HG02885 (cell line): ENCODE measurements at regions not wholly inside any gene's neighbourhood (a gene's known extent, or its start where the extent isn't known, plus 50 kb on each side); places are given as distances from the start of the nearest gene placed in this dataset.

ENCODE experiments used
- ATAC-seq: cut with Tn5 transposase; IDR thresholded peaks from one replicate; pipeline ENCODE4 v1.9.1; 2021; ENCODE audit warnings: mild to moderate bottlenecking; ENCODE audit not compliant: unreplicated experiment, poor library complexity

DNA sequence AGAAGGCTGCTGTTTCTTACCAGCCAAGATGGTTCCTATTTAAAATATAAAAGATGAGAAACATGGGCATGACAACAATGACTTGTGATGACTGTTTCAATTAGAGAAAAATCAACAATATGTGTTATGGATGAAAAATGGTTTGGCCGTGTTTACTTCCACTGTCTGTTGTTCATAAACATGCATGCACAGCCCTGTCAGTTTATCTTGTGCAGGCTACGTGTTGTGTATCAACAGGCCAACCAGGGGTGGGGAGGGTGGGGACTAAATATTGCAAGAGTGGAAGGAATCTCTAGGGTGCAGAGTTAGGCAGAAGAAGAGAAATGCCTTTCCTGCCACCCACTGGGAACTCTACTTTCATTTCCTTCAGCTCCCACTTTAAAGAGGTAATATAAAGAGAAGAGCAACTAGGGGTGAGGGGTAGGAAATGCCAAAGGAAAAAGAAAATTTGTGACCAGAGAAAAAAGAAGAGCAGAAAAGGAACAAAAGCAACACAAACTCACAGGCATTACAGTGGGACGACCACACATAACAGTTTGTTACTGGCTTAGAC lies 116.8 kb upstream of the MEIS1 start:
- no peak for ATAC-seq

DNA sequence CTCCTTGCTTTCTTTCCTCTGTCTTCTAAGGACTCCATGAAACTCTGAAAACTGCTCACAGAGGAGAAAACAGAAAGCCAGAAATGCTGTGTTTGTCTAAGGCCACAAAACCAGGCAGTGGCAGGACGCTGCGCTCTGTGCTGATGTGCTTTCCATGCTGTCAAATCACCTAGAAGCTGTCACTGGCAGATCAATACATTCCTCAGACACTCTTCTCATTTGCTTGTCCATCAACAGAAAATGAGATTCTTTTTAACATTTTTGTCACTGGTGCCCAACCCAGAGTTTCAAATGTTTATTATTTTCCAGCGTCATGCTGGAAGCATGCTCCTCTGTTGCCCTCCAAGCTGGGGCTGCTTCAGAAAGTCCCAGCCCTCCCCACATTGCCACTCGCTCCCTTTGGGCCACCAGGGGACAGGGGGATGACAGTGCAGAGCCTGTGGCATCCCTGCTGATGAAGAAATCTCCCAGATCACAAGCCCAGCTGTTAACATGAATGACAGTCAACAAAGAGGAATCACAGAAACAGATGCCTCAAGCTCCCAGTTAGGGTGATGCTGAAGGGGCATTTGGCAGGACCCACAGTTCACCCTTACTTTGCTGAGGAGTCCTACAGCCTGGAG lies 117.5 kb upstream of the MEIS1 start:
- no peak for ATAC-seq

DNA sequence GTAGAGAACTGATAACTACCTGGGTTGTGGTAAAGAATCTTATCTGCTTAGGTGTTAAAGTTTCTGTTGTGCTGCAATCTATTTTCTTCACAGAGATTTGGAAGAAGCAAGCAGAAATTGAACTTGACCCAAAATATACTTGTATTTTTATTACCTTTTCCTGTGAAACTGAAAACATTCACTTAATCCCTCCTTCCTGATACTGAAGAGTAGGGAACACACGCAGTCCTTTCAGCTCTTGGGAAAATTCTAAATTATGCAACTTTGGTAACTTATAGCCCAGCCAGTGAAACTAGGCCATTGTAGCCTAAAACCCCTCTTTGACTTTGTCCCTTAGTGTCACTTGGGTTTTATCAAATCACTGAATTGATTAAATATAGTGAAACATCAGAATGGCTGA lies 128.4 kb upstream of the MEIS1 start:
- no peak for ATAC-seq

DNA sequence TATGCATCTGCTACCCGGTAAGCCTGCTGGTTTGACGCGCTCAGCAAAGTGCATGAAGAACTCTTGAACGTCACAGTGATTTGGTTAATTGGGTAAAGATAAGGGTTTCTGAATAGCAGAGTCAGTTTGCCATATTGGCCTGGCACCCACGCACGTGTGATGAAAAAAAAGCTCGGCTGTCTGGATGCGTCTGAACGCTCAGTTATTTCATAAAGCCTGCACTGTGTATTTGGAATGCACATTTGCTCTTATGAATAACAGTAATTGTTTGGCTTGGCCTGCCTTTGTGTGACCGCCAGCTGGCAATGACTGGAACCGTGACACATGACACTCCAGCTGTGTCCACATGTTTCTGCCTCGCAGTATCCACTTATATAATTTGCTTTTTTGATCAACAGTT lies 129.2 kb upstream of the MEIS1 start:
- no peak for ATAC-seq

DNA sequence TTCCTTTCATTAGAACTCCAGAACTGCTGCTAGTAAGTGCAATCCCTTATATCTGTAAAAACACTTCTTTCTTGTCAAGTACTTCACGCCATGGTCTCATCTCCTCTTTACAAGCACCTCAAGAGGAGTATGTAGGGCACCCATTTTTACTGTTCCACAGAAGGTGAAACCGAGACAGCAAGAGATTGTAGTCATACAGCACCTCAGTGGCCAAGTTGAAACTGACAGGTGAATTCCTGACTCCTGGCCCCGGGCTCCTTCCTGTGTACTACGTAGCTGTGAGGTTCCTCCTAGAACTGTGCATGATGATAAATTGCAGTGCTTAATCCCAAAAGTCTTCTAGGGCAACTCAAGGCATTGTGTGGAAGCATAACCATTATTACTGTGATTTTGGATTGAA lies 131.5 kb upstream of the MEIS1 start:
- peak; percentile 55 for ATAC-seq

DNA sequence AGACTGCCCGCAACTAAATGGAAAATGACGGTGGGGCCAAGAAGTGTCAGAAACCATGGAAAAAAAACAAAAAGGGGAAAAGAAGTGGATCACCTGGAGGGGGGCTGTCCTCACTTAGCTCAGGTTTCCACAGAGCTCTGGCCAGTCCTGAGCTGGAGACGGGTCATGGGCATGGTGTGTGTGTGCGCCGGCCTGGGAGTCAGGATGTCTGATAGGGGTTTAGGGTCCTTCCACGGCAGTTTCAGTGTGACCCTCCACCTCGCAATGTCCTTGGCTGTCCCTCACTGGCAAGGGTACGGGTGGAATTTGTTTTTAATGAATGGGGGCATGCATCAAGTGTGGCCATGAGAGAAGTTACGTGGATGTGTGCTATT lies 133.2 kb upstream of the MEIS1 start:
- no peak for ATAC-seq

DNA sequence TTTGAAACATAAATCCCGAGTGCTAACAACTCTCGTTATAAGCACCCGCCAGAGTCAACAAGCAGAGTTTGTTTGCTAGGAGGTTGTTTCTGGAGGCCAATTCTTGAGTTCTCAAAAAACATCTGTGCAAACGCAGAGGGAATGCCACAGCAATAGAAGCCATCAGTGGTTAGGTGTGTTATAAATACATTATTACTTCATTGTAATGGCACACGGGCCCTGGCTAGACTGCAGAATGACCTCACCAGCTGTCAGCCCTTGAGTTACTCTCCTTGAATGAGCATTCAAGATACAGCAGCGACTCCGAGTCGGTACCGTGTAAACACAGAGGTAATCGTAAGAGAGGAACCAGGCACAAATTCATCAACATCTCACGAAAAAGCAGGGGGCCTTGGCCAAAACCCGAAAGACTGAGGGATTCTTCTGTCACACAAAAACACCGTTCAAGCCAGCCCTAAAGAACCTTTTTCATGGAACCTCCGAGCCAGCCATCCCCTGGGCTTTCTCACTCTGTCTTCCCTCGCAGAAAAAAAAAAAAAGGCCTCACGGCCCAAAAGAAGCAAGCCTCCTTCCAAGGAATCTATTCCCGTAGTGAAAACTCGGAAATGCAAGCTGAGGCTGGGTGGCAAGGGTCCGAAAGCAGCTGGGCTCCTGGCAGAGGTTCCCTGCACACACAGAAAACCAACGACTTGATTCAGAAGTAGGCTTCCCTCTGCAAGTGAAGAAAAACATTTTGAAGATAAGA lies 133.7 kb upstream of the MEIS1 start:
- no peak for ATAC-seq

DNA sequence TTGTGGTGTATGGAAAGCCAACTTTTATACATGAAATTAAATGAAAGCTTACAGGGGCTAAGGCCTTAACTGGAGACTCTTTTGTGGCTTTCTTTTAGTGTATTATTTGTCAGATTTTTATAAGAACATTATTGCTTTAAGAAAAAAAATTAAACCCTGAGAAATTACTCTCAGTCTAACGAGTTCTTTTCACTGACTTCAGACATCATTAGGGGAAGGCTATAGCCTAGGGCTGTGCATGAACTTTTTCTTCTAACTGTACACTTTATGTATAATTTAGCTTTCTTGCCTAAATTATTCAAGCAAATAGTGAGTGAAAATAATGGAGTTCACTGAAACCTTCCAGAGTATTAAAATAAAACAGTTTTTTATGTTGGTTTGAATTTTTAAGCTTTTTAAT lies 151.1 kb upstream of the MEIS1 start:
- no peak for ATAC-seq

DNA sequence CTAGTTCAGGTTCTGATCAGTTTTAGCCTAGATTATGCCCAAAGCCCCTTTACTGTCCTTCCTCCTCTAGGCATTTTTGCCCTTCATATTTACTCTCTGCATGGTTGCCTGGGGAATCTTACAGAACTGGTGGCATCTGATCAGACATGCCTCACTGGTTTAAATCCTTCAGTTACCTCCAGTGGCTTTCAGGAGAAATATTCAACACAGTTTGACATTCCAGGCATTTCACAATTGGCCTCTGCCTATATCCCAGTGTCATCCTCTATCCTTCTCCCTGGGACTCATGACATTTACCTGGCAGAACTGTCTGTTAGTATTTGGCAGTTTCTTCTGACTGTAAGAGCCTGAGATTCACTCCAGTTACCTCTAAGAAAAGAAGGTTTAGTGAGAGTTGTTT lies 152.9 kb upstream of the MEIS1 start:
- no peak for ATAC-seq

DNA sequence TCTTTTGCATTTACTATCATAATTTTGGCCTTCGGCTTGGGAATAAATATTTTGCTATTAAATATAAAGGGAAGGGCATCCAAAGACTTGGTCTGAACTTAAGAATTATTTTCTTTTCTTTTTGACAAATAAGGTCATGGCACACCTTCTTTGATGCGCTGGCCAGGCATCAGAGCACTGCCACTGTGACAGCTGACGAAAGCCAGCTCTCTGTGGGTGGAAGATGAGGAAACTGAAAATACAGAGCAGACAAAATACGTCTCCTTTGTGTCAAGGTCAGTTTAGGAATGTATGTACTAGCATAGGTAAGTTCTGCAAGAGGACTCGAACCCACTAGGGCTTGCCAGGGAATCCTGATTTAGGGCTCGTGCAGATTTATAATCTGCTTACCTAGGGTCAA lies 155.9 kb upstream of the MEIS1 start:
- no peak for ATAC-seq

DNA sequence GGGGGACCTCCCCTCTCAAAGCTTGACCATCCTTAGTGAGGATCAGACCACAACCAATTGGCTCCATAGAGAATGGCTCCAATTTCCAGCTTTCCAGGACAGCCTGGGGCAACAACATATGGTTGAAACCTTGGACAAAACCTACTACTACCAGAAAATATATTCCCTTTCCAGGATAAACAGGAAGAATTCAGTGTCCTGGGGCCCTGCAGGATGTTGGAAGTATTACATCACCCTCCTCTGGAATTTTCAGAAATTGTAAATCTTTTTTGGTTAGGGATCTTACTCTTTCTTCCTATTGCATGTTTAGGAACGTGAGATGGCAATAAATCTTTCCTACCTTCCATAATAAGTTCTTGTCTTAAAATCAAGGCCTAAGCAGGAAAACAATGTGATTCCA lies 158.9 kb upstream of the MEIS1 start:
- no peak for ATAC-seq

DNA sequence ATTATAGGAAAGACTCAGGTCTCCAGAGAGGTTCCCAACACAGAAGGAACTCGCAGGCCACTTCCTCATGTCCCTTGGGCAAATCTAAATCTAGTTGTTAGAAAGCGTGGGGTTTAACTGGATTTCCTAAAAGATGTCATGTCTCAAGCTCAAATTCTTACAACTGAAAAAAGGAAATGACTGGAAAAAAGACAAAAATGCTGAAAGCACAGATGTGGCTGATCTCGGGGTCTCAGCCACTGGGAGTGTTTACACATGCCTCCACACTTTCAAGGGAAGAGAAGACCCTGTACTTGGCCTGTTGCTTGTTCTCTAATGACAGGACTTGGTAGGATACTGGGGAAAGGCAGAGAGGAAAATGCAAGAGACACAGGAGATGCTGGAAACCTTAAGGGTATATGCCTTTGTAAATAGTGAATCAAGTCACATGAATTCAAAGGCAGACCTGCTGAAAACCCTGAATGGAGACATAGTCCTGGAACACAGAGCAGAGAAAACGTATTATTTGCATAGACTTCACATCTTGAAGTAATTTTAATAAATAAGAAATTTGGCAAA lies 160.9 kb upstream of the MEIS1 start:
- no peak for ATAC-seq

DNA sequence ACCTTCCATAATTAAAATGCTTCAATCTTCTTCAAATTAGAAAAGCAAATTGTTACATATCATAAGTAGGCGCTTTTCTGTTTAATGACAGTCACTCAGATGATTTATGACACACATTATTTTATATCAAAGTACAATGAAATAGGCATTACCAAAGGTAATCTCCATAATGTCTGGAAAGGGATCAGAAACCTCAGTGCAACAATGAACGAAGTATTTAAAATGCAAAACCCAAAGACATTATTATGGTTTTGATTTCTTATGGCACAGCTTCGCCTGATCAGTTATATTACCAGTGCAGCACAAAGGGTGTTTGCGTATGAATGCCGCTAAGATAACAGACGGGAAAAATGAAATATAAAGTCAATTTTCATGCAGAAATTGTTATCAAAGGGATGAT lies 162.2 kb upstream of the MEIS1 start:
- no peak for ATAC-seq

DNA sequence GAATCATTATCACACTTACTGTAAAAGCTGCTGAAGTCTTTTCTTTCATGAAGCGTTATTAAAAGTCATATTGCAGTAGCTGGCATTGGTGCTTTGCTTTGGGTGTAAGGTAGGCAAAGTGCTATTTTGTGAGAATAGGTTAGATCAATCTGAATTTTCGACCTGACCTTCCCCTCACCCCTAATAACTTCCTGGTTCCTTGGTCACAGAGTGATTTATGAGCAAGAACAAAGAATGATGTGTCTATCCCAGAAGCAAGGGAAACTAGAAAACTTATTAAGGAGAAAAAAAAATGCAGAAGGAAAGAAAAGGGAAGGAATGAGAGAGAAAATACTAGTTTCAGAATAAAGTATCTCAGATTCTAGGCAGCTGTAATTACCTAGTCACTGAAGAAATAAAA lies 163.1 kb upstream of the MEIS1 start:
- no peak for ATAC-seq

DNA sequence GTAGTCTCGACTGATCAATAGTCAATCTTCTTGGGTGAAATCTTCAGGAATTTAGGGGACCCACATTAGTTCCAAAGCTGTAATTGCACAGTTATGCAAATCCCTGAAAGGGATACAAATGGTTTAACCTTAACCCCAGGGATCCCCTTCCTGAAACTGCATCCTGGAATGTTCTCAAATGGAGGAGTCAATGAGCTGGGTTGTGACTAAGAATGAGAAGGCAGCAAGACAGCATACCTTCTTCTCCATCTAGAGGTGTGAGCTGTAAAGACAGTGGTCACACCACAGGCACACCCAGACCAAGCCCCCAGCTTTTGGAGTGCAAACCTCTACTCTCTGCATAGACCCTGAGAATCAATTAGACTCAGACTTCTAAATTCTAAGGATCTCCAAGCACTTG lies 164.7 kb upstream of the MEIS1 start:
- ATAC-seq, result no peak

DNA sequence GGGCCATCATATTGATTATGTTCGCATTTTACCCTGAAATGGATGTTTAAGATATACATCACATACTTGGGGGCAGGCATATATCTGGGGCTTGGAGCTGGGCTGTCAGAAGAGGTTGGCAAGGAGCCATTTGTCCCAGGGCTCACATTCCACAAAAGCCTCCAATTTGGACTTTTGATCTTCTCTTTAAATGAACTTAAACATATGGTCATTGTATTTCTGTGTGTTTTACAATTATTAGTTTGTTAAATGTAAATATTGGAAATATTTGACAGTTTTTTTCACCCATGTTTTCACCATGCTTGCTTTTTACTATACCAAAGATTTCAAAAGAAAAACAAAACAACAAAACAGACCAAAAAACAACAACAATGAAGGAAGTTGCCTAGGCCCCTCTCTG lies 165.8 kb upstream of the MEIS1 start:
- no peak for ATAC-seq

DNA sequence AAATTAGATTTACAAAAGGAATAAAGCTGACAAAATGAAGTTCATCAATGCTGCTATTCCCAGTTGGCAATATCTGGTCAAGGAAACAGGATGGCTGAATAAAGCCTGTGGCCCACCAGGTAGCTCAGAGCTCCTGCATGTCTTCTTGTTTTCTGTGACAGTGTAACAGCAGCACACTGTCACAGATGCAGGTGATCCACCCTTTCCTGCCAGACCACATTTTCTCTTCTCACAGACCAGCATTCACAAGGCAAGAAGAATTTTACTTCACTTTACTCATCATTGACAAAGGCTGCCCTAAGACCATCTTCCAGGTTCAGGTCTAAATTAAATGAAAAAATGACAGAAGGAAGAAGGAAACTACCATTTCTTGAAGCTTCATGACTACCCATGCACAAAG lies 166.2 kb upstream of the MEIS1 start:
- ATAC-seq, result no peak

DNA sequence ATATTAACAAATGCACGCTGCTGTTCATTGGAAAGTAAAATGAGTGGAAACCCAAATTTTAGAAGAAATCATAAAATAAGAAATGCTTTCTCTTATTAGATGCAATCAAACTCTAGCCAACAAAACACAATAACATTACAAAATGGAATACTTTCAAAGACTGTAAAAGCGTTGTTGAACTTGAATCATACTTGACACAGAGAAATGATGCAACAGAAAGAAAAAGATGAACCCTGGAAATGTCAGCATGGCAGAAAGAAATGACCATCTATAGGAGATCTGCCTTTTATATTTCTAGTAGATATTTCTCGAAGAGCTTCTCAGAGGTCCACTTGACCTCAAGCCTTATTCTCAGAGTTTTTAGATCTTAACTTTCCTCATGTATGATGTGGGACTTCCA lies 170.6 kb upstream of the MEIS1 start:
- no peak for ATAC-seq

DNA sequence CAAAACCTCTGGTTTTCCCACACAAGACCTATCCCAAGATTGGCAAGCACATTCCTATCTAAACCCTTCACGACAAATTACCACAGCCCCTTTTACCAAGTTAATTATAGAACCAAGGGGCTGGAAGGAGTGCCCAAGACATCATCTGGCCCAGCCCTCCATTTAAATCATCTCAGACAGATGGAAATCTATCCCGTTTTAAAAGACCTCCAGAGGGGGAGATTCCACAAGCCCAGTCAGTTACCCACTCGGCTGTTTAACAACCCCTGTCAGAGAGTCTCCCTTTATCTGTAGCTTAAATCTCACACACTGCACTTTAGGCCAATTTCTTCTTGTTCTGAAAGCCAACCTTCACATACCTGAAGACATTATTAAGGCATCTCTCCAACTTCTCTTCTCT lies 179.1 kb upstream of the MEIS1 start:
- ATAC-seq, result no peak

DNA sequence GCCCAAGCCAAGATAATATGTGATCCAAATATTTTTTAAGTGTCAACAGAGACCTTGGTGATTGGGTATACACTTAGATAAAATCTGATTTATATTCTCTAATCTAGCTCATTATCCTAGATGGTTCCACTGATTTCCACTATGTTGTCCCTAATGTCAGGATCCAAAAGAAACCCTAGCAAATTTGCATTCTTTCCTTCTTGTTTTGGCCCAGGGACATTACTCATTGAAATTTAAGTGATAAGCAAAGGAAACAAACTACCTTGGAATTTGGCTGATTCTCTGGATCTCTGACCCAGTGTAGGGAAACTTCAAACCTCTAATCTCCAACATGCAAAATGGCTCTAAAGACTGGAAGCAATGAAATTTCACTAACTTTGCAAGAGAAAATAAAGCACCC lies 179.8 kb upstream of the MEIS1 start:
- ATAC-seq, result no peak

DNA sequence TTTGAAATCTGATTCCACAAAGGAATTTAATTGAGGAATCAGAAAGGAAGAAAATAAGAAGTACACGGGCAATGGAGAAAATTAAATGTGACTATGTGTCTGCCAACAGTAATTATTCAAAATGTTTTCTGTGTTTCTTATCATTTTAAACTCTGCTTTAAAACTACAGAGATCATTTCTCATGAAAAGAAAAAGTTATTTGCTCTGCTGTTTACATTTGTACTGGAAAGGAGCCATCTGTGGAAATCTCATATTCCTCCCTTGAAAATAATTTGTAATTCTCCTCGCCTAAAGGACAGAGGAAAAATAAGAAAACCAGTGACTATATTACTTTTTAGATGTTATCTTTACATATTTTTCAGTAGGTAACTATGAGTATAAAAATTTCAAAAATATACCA lies 181.9 kb upstream of the MEIS1 start:
- no peak for ATAC-seq

DNA sequence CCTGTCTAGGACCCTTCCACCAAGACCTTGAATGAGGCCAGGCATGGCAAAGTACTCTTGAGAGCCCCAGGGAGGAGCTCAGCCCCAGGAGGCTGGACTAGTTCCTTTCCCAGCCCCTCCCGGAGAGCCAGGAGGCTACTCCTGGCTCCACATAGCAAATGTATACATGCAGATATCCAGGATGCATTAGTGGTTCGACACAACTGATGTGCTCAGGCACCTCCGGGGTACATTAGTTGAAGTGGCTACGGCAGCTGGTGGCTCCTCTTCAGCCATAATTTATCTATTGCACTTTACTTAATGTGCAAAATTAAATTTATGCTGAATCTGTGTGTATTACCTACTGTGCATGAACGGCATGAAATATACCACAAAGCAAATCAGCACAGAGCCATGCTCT lies 182.8 kb upstream of the MEIS1 start:
- ATAC-seq, result no peak
